ENCODE measurements at regions not wholly inside any gene's neighbourhood (a gene's known extent, or its start where the extent isn't known, plus 50 kb on each side); places are given as distances from the start of the nearest gene placed in this dataset.

DNA sequence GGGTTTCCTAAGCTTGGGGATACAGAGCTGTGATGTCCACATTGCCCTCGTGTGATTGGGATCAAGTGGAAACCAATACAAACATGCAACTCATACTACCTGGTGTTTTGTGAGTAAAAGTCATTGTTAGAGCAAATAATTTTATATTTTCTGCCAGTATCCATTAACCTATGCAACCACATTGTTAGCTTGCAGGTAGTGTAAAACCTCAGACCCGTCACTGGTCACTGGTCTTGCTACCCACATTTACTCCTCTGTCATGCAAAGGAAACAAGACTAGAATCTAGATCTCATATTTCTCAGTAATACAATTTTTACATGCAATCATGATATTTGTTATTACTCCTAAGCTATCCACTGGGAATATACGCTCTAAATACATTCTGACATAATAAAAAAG lies 324.3 kb upstream of the NDST4 start:
- no peak for TF ChIP-seq RAD21 (IDR thresholded peaks at IDR 0.05; ENCODE audit: low read depth)
- TF ChIP-seq EP300 (IDR thresholded peaks at IDR 0.05; ENCODE audit: borderline replicate concordance): no peak
- no peak for TF ChIP-seq TAF1 (IDR thresholded peaks at IDR 0.05; ENCODE audit: low read depth)
- TF ChIP-seq REST (IDR thresholded peaks at IDR 0.05; ENCODE audit: low read depth): no peak
